IPS DF 4.7 (cell line): ENCODE measurements at regions not wholly inside any gene's neighbourhood (a gene's known extent, or its start where the extent isn't known, plus 50 kb on each side); places are given as distances from the start of the nearest gene placed in this dataset.

Source experiments
- DNase-seq: peaks from one replicate; pipeline ENCODE4 v3.0.0-alpha.2; 2013; ENCODE audit warnings: low spot score; ENCODE audit errors: extremely low read depth

DNA sequence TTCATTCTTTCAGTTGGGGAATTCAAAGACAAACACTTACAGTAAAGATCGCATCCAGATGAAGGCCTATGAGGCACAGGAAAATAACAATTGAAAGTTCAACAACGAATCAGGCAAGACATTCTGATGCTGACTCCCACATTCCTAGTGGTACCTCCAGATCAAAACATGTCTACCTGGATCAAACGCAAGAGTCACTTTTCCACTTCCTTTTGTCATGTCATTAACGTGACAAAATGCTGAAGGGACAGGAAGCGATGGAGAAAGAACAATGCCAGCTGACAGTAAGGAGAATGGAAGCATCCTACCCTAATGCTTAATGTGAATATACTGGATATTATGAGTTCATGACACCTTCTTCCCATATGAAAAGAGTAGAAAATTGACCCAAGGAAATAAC, 365.4 kb upstream of the CDH11 start:
- no peak for DNase-seq

DNA sequence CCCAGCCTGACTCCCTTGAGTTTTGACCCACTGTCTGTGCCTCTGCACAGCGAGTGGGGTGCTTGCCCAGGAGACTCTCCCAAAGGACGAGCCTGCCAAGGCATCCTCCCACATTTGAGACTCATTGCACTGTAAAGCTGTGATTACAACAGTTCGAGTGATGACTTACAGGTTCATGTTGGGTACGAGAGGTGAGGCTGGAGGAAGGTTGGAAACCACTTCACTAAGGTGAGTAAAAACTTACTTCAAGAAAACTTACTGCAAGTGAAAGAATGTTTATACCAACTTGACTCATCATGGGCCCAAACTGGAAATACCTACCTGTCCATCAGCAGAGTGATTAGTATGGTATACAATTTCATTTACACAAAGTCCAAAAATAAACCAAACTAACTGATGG, 360.1 kb upstream of the CDH11 start:
- DNase-seq = no peak

DNA sequence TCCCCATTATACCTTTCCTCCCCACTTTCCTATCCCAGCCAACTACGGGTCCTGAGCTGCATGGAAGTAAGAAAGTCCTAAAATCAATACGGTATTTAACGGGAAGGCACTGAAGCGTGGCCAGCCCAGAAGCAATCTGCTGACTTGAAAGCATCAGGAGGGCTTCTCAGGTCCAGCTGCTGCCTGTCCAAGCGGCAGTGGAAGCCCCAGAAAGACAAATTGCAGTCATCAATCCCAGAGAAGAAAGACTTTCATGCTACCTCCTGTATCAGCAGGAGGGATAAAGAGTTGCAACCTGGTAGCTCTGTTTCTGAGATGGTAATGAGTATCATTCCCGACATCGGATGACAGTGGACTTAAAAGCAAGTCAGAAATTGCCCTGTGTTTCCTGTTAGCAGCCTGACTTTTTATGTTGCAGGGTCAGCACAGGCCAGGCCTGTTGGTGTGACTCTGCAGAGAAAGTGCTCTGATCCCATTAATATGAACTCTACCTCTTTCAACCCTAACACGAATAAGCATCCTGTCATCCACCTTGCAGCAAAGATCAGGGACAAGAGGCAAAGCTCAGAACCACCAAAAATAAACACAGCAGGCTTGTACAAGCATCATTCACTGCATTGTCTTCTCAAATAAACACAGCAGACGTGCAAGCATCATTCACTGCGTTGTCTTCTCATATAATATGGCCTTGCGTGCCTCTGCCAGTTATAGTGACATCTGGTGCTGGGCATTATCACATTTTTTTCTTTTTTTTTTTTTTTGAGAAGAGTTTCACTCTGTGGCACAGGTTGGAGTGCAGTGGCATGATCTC, 358.6 kb upstream of the CDH11 start:
- no peak for DNase-seq

DNA sequence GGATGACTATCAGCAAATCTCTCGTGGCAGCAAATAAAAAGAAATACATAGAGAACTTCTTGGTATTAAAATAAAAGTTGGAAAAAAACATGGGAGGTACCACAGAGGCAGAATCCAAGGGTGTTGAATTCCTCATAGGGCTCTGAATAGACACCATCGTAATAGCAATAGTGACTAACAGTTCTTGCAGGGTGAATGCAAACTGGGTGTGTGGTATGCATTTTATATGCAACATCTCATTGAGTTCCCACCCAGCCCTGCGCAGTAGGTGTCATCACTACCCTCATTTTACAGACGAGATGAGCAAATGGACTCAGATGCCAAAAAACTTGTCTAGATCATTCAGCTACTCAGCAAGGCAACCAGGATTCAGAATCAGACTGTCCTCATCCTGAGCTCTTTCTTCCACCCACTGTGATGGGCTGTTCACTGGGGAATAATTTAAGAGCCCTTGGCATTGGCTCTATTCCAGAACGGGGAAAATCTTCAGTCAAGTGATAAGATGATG, 354.6 kb upstream of the CDH11 start:
- no peak for DNase-seq

DNA sequence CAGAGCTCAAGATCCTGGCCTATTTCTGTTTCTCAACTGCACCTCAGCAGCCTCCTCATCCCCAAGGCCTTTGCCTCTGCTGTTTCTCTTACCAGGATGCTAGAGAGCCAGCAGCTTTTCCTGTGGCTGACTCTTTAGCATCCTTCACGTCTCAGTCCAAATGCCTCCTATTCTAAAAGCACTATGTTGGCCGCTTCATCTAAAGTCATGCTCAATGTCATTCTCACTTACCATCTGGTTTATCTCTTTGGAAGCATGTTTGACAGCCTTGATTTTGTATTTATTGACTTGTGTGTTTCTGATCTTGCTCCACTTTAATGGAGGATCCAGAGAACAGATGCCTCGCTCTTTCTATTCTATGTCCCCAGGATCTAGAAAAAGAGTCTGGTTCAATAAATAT, 351.8 kb upstream of the CDH11 start:
- DNase-seq = no peak

DNA sequence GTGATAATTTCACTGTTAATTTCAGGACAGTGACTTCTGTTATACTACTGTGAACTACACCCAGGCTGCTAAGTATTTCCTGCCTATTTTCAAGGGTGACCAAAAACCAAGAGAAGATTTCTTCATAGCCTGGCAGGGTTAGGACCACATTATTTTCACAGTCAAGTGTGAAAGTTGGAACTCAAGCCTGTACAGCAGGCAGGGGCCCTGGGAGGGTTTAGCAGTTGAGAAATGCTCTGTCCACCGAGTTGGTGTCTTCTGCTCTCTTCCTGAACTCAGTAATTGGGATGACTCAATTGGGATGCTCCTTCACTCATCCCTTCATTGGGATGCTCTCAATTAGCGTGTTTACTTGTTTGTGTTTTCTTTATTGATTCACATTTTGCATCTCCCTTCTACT, 347.3 kb upstream of the CDH11 start:
- no peak for DNase-seq

DNA sequence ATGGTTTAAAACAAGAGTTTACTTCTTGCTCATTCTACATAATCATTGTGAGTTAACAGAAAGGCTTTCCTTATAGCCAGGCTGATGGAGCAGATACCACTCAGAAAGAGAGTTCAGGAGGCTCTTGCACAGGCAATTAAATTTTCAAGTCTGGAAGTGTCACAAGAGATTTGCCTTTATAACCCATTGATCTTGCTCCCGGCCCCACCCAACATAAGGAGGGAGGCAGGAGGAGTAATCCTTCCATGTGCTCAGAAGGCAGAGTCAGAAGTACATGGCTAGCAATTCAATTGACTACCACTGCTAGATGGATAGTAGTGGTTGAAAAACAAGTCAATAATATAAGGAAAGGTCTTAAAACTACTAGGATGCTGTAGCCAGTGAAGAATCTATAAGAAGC, 346.3 kb upstream of the CDH11 start:
- DNase-seq = no peak

DNA sequence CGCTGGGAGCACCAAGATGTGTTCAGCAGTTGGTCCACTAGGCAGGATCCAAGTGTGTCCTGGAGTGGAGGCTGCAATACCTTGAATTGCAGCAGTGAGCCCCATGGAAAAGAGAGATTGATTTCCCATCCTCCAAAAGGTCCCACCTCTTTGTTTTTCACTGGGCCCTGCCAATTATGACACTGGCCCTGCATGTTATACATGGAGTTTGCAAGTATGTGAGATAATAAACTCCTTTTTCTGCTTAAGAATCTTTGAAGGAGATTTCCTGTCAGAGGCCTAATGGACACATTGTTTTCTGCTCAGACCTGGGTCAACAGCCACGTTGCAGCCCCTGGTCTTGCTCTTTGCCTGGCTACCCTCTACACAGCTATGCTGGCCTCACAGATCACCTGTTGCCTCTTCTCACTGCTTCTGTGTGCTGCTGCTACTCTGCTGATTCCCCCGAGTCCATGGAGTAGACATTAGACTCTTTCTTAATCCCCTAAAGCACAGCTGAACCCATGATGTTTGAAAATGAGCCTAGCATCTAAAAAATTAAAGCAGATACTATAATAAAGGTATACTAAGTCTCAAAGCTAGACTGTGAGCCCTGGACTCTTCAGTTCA, 341.9 kb upstream of the CDH11 start:
- no peak for DNase-seq

DNA sequence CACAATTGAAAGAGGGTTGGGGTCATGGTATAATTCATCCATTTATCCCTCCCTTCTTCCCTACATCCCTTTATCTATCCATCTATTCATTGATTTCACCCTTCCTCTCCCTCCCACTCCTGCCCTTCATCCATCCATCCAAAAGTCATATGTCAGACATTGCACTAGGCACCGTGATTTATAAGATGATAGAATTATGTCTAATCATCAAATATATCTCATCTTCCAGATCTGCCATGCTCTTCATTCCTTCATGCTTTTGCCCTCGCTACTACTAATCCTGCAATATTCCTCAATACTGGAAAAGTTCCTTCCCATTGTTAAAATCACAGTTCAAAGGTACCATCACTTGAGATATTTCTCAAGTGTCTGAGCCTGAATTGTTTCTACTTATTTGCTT, 335.2 kb upstream of the CDH11 start:
- no peak for DNase-seq

DNA sequence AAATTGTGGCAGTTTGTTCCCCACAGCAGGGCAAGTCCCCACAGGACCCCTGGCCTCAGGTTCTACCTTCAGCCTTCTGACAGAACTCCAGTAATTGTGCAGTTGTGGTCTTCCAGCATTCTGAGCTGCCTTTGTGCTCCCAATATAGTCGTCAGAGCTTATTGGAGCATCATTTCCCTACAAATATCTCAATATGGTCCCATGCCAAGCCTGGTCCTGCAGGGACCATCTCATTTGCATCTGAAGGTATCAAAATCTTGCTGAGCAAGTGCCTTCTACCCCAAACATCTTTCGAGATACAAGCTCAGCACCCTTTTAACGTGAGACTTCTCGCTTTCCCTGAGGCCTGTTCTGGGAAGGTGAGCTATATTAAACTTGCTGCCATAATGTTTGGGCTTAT, 333.9 kb upstream of the CDH11 start:
- no peak for DNase-seq

DNA sequence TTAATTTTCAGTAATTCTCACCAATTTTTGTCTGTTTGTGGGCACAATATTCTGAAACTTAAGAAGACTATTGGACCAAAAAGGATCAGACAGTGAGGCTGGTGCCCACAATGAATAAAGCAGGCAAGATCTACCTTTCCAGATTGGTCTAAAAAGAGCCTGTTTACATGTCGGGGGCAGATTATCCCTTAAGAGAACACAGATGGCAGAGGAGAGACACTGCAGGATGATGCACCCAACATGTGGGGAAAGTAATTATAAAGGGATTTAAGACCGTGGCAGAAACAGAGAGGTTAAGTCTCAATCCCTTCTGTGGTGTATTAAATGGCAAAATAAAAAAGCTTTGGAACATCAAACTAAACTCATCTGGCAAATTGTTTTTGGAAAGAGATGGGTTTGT, 331.8 kb upstream of the CDH11 start:
- no peak for DNase-seq

DNA sequence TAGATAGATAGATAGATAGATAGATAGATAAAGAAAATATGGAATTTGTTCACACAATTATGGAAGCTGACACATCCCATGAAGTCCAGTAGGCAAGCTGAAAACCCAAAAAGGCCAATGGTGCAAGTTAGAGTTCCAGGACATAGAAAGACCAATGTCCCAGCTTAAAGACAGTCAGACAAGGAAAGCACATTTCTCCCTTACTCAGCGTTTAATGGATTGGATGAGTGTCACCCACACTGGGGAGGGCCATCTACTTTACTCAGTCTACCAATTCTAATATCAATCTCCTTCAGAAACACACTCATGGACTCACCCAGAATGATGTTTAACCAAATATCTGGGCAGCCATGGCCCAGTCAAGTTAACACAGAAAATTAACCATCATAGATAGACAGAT, 327.7 kb upstream of the CDH11 start:
- DNase-seq = no peak

DNA sequence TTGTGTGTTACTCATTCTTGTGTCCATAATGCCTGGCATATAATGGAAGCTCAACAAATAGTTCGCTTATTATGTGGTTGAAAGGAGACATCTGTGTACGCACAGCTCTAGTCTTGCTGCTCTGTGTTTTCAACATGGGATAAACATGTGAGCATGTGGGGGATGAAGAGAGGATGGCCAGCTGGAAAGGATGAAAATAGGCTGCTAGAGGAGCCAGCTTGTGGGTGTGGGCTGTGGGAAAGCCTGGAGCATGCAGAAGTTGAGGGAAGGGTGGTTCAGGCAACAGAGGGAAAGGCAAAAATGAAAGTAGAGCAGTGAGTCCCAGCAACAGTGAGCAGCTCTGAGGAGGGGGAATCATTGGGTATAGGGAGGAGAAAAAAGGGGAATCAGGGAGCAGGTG, 324.6 kb upstream of the CDH11 start:
- DNase-seq = no peak

DNA sequence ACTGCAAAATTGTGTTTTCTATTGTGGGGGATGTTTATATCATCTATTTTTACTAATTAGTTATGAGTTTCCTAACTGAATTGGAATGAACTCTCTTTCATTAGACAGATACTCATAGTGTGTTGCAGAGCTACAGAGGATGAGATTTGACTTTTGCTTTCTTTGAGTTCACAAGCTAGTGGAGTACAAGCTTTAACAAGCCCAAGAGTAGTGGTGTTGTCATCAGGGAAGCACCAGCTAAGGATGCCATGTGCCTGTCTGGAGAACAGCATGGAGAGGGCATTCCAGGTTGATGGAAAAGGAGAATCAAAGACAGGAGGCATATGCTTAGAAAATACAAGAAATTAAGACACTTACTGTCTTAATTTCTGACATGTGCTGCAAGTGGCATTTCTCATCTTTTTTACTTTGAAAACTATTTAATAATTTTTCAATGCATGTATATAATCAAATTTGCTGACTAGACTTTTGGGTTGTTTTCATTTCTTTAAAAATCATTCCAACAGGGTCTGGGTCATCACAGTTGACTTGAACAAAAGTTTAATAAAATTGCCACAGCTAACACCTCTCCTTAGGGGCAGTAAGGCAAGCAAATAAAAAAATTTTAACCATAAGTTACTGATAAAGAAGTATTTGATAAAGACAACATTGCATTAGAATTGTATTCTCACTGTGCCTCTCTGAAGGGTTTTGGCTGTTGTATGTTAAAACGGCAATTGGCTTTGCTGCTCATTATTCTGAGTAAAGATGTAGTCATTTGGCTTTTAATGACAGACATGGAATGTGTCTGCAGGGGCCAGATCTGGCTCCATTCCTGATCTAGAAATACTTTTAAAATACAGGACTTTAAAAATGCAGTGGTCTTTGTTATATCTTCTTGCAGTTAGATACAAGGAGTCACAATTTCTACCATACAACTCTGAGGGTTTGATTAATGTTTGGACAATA, 323.7 kb upstream of the CDH11 start:
- no peak for DNase-seq

DNA sequence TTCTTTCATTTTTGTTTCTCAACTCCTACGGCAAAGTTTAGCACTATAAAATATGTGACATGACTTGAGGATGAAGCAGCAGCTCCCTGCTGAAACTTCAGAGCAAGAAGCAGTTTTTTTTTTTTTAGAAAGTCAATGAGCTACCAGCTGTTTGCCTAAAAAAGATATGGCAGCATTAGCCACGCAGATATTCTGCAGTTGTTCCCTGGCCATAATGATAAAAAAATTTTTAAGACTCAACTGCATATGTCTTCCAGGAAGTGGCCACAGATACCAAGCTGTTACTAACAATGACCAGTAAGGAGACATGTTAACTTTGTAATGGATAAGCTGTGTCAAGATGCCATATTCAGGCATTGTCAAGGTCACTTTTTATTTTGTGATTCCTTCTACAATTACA, 319.6 kb upstream of the CDH11 start:
- DNase-seq = no peak

DNA sequence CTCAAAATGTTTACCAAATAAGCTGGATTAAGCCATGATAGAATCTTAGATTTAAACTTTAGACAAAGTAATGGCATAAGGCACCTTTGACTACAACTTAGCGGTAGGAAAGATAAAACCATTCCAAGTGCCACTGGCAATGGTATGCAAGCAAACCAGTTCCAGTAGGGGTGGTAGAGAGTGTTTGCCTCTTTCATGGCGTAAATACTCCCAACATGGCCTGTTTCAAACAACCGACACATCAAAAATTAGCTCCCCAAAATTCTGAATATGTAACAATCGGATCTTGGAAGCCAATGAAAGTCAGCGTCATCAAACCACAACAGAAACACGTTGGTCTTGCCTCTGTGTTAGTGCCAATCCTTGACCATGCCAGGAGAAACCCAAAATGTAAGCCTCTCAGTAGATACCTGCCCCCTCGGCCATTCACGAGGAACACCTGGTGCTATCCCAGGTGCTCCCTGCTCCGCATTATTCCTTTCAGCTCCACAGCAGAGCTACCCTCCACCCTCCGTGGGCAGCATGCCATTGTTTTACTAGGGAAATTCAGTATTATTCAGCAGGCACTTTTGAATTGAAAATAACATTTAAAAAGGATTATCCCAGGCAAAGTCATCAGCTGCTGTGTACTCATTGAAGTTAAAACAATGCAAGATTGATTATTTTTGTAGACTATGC, 307.8 kb upstream of the CDH11 start:
- no peak for DNase-seq

DNA sequence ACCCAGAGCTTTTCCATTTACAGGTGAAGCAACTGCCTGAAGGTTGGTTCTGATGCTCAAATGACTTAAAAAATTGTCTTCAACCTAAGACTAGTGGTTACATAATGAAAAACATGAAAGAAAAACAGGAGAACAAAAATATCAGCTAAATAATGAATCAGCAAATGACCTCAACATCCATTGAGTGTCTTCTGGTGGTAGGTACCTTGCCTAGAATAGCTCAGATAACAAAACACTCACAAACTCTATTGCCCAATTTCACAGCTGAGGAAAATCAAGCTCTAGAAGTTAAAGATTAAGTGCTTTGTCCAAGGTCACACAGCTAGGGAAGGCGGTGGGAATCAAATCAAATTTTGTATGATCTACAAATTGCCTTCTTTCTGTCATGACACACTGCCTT, 304.6 kb upstream of the CDH11 start:
- no peak for DNase-seq

DNA sequence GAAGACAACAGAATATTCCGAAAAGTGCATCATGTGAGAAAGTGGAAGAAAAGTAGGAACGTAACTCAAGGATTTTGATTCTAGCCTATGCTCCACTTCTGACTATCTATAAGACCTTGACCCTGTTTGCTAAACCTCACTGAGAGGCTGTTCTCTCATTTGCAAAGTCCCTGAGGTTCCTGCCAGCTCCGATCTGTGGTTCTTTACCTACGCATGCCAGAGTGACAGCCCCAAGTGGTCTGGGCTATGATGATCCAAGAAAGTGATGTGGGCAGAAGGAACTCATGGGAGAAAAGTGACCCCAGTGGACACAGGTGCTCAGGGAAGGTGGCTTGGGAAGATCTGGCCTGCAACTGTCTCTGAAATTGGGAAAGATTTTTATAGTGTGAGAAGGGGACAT, 301.1 kb upstream of the CDH11 start:
- DNase-seq = no peak

DNA sequence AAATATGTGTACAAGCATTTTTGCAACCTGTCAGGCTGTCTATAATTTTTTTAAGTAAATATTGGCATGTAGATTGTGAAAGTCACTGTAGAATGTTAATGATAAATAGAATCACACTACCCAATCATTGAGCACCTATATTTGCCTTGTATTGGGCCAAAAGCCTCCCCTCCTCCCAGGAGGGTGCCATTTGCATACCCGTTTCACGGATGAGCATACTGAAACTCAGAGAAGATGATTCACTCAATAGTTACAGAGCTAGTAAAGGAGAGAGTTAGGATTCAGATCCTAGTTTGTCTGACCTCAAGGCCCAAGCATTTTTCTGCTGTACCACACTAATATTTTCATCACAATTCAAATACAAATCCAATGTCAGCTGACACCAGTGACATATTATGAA, 299.7 kb upstream of the CDH11 start:
- no peak for DNase-seq

DNA sequence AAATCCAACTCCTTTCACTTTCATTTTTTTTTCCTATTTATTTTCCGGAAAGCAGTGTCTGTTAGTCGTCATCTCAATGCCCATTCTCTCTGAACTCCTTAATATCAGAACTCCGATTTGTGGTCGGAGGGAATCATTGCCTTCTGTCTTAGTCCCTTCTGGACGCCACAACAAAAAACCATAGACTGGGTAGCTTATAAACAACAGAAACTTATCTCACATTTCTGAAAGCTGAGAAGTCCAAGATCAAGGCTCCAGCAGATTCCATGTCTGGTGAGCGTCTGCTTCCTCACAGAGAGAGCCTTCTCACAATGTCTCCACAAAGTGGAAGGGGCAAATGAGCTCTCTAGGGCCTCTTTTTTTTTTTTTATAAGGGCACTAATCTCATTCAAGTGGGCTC, 296.6 kb upstream of the CDH11 start:
- DNase-seq = no peak

DNA sequence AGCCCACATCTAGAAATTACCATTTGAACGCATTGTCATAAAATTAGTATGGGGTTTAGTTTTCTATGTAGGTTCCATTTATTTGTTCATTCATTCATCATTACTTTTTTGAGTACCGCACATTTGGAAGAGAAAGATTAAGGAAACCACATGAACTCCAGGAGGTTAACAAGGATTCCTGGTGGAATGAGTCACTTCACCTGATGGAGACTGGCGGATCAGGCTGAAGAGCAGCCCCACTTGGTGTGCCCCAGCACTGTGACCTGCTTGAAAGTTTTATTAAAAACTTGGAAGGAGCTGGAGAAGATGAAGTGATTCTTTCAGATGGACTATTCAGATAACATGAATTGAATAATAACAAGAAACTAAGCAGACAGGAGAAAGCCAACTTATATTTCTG, 293.6 kb upstream of the CDH11 start:
- no peak for DNase-seq
